ENCODE measurements at regions not wholly inside any gene's neighbourhood (a gene's known extent, or its start where the extent isn't known, plus 50 kb on each side); places are given as distances from the start of the nearest gene placed in this dataset.
A peak's percentile ranks its signal among the peaks of the same experiment; 100 is the strongest.

DNA sequence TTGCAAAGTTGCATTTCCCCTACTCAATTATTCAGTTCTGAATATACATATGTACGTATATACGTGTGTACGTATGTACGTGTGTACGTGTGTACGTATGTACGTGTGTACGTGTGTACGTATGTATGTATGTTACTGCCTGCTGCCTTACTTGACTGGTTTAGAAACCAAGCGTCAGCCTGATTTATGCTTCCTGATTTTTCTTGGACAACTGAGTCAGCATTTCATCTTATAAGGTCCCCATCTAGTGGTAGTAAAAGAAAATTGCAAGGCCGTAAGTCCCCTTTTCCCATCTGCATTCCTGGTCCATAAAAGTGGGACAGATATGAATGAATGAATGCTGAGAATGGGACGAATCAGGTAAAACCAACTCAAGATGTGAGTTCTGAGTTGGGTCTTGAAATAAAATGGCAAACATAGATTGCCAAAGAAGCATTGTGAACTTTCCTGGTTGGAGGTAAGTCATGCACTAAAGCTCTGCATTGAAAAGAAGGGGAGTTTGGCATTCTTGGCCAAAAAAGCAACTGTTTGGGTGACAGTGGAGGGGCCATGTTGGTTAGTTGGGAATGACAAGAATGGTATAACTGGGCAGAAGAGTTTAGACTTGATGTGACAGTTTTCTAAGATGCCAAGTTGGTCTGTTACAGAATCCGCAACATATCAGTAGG lies 76.4 kb upstream of the DNAH14 start:
- TF ChIP-seq, protein P1, sequence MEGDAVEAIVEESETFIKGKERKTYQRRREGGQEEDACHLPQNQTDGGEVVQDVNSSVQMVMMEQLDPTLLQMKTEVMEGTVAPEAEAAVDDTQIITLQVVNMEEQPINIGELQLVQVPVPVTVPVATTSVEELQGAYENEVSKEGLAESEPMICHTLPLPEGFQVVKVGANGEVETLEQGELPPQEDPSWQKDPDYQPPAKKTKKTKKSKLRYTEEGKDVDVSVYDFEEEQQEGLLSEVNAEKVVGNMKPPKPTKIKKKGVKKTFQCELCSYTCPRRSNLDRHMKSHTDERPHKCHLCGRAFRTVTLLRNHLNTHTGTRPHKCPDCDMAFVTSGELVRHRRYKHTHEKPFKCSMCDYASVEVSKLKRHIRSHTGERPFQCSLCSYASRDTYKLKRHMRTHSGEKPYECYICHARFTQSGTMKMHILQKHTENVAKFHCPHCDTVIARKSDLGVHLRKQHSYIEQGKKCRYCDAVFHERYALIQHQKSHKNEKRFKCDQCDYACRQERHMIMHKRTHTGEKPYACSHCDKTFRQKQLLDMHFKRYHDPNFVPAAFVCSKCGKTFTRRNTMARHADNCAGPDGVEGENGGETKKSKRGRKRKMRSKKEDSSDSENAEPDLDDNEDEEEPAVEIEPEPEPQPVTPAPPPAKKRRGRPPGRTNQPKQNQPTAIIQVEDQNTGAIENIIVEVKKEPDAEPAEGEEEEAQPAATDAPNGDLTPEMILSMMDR (IDR thresholded peaks at IDR 0.05; ENCODE audit: insufficient read depth in 1 of 2, low read depth in 1 of 2, low read length in 1 of 2, severe bottlenecking in 1 of 2, unreplicated experiment in 1 of 2), result peak; percentile 66 to 67
- no peak for DNase-seq
- H3K4me3 Mint-ChIP-seq (ENCODE audit: unreplicated experiment), result no peak overlapping the region
- Histone ChIP-seq H3K27me3 (replicated peaks; ENCODE audit: control insufficient read depth, insufficient read depth, low read length) (no peaks in the 10 kb centered on the region), H3K4me3 (ENCODE audit: low read depth, low read length) (no peak overlapping the region), H3K4me1 (no peaks in the 10 kb centered on the region), H3K36me3 (ENCODE audit: control insufficient read depth, insufficient read depth, low read length) (no peaks in the 10 kb centered on the region), H3K9me3 (no peaks in the 10 kb centered on the region)
- no peaks in the 10 kb centered on the region for H3K36me3 Mint-ChIP-seq (ENCODE audit: insufficient read depth, unreplicated experiment)
- no peaks in the 10 kb centered on the region for H3K9me3 Mint-ChIP-seq (ENCODE audit: unreplicated experiment)
- H3K27me3 Mint-ChIP-seq (ENCODE audit: insufficient read depth, unreplicated experiment), result no peaks in the 10 kb centered on the region
- ChIA-PET CTCF (interaction anchor here (0.6 to 3.3 kb wide), 2 partner anchors 70 to 956 kb away, joined by 3 to 14 read pairs; no protein-coding TSS in a partner anchor), POLR2A (no interaction called here)
- intact Hi-C loops (cut with micrococcal nuclease; ENCODE audit: unreplicated experiment), result loop anchor here (1.0 kb wide), 3 partner anchors 69 to 340 kb away; no protein-coding TSS in a partner anchor
- no peak overlapping the region for H3K27ac Mint-ChIP-seq (ENCODE audit: unreplicated experiment)
- H3K4me1 Mint-ChIP-seq (ENCODE audit: low read depth, unreplicated experiment), result no peaks in the 10 kb centered on the region
- BruUV-seq (replicated peaks), result no TSS peak

DNA sequence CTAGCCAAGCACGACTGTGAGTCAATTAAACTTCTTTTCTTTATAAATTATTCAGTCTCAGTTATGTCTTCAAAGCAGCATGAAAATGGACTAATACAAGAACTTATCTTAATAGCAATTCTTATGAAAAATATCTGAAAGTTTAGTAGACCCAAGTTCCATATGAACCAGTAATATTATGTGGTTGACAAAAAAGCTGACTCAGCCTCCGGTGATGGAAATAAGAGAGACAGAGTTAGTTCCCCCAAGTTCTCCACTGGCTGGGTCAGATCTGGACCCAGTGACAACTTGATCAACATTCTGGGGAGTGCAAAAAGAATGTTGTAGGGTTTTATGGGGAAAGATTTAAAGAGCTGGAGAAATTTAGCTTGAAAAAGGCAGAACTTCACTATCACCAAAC lies 72.5 kb upstream of the DNAH14 start:
- DNase-seq, result no peak
- intact Hi-C loops (cut with micrococcal nuclease; ENCODE audit: unreplicated experiment), result no loop called here
- Histone ChIP-seq H3K4me1 (no peaks in the 10 kb centered on the region), H3K36me3 (ENCODE audit: control insufficient read depth, insufficient read depth, low read length) (no peaks in the 10 kb centered on the region), H3K9me3 (no peaks in the 10 kb centered on the region), H3K27me3 (replicated peaks; ENCODE audit: control insufficient read depth, insufficient read depth, low read length) (no peaks in the 10 kb centered on the region), H3K4me3 (ENCODE audit: low read depth, low read length) (no peak overlapping the region)
- TF ChIP-seq, protein P1 (IDR thresholded peaks at IDR 0.05; ENCODE audit: insufficient read depth in 1 of 2, low read depth in 1 of 2, low read length in 1 of 2, severe bottlenecking in 1 of 2, unreplicated experiment in 1 of 2), result no peak
- H3K36me3 Mint-ChIP-seq (ENCODE audit: insufficient read depth, unreplicated experiment), result no peaks in the 10 kb centered on the region
- ChIA-PET POLR2A (interaction anchor here (0.5 kb wide), 1 partner anchor 69 kb away, joined by 4 read pairs; no protein-coding TSS in a partner anchor), CTCF (interaction anchor here (1.1 kb wide), 1 partner anchor 156 kb away, joined by 3 read pairs; no protein-coding TSS in a partner anchor)
- H3K27me3 Mint-ChIP-seq (ENCODE audit: insufficient read depth, unreplicated experiment), result peaks cover 2% of the 10 kb centered on the region
- no peaks in the 10 kb centered on the region for H3K9me3 Mint-ChIP-seq (ENCODE audit: unreplicated experiment)
- no TSS peak for BruUV-seq (replicated peaks)
- H3K4me3 Mint-ChIP-seq (ENCODE audit: unreplicated experiment), result no peak overlapping the region
- H3K4me1 Mint-ChIP-seq (ENCODE audit: low read depth, unreplicated experiment), result no peaks in the 10 kb centered on the region
- H3K27ac Mint-ChIP-seq (ENCODE audit: unreplicated experiment), result no peak overlapping the region

DNA sequence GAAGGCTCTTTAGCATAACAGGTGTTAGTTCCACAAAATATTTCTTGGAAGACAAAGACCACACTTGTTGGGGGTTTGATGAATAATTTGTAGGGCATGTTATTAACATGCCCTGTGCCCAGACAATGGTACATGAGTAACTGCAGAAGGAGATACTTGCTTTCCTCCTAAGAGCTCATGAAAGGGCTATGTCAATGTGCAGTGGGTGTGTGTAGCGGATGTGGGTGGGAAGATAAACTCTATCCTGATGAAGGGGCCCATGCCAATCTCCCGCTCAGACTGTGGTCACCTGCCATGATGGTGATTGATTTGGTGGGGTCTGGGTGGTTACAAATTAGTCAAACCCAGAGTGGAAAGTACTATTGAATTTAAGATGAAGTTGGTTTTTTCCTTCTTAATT lies 69.8 kb upstream of the DNAH14 start:
- Histone ChIP-seq H3K4me1 (no peaks in the 10 kb centered on the region), H3K9me3 (no peaks in the 10 kb centered on the region), H3K27me3 (replicated peaks; ENCODE audit: control insufficient read depth, insufficient read depth, low read length) (no peaks in the 10 kb centered on the region), H3K4me3 (ENCODE audit: low read depth, low read length) (no peak overlapping the region), H3K36me3 (ENCODE audit: control insufficient read depth, insufficient read depth, low read length) (no peaks in the 10 kb centered on the region)
- TF ChIP-seq, protein P1 (IDR thresholded peaks at IDR 0.05; ENCODE audit: insufficient read depth in 1 of 2, low read depth in 1 of 2, low read length in 1 of 2, severe bottlenecking in 1 of 2, unreplicated experiment in 1 of 2), result no peak
- H3K27me3 Mint-ChIP-seq (ENCODE audit: insufficient read depth, unreplicated experiment), result peaks cover 2% of the 10 kb centered on the region
- no peaks in the 10 kb centered on the region for H3K9me3 Mint-ChIP-seq (ENCODE audit: unreplicated experiment)
- intact Hi-C loops (cut with micrococcal nuclease; ENCODE audit: unreplicated experiment), result no loop called here
- no peak overlapping the region for H3K4me3 Mint-ChIP-seq (ENCODE audit: unreplicated experiment)
- BruUV-seq (replicated peaks), result no TSS peak
- ChIA-PET CTCF (no interaction called here), POLR2A (no interaction called here)
- DNase-seq, result no peak
- H3K36me3 Mint-ChIP-seq (ENCODE audit: insufficient read depth, unreplicated experiment), result no peaks in the 10 kb centered on the region
- H3K27ac Mint-ChIP-seq (ENCODE audit: unreplicated experiment), result no peak overlapping the region
- no peaks in the 10 kb centered on the region for H3K4me1 Mint-ChIP-seq (ENCODE audit: low read depth, unreplicated experiment)
